ENCODE measurements at regions not wholly inside any gene's neighbourhood (a gene's known extent, or its start where the extent isn't known, plus 50 kb on each side); places are given as distances from the start of the nearest gene placed in this dataset.
"Not testable (repeated sequence)": the region's sequence is repeated elsewhere in the genome, so short reads cannot be mapped to it uniquely, and the experiment has no call there.

- DNase-seq: no peak
These were observed 1761.3 kb upstream of the IGFBP7 start for GRCh38 chr4:58871509-58871908.

- peak; percentile 12 for DNase-seq
These were observed 1738.8 kb upstream of the IGFBP7 start for GRCh38 chr4:58849026-58849425.

- no peak for DNase-seq
These were observed 1733.3 kb upstream of the IGFBP7 start for GRCh38 chr4:58843455-58843854.

- DNase-seq: no peak
These were observed 1722.9 kb upstream of the IGFBP7 start for GRCh38 chr4:58833126-58833525.

- no peak for DNase-seq
These were observed 1715.1 kb upstream of the IGFBP7 start for GRCh38 chr4:58825278-58825677.

GRCh38 chr4:58818560-58818959 lies 1708.4 kb upstream of the IGFBP7 start:
- DNase-seq: not testable (repeated sequence)

GRCh38 chr4:58809948-58810347 lies 1699.8 kb upstream of the IGFBP7 start:
- DNase-seq: no peak

- DNase-seq: no peak
These were observed 1699.2 kb upstream of the IGFBP7 start for GRCh38 chr4:58809366-58809765.

GRCh38 chr4:58808817-58809216 lies 1698.6 kb upstream of the IGFBP7 start:
- no peak for DNase-seq

- DNase-seq: no peak
These were observed 1697.8 kb upstream of the IGFBP7 start for GRCh38 chr4:58807843-58808615.

GRCh38 chr4:58776627-58777026 lies 1666.4 kb upstream of the IGFBP7 start:
- no peak for DNase-seq

- no peak for DNase-seq
These were observed 1657.4 kb upstream of the IGFBP7 start for GRCh38 chr4:58767598-58767997.

- DNase-seq: no peak
These were observed 1656.6 kb upstream of the IGFBP7 start for GRCh38 chr4:58766763-58767162.

- no peak for DNase-seq
These were observed 1651.4 kb upstream of the IGFBP7 start for GRCh38 chr4:58761563-58761962.

- DNase-seq: no peak
These were observed 1650.6 kb upstream of the IGFBP7 start for GRCh38 chr4:58760737-58761136.

GRCh38 chr4:58760100-58760499 lies 1649.9 kb upstream of the IGFBP7 start:
- no peak for DNase-seq

GRCh38 chr4:58749206-58749605 lies 1639.0 kb upstream of the IGFBP7 start:
- DNase-seq: peak; percentile 59

GRCh38 chr4:58740897-58741296 lies 1630.7 kb upstream of the IGFBP7 start:
- no peak for DNase-seq

GRCh38 chr4:58739275-58739674 lies 1629.1 kb upstream of the IGFBP7 start:
- DNase-seq: no peak

- no peak for DNase-seq
These were observed 1628.2 kb upstream of the IGFBP7 start for GRCh38 chr4:58738375-58738774.

GRCh38 chr4:58734030-58734674 lies 1624.0 kb upstream of the IGFBP7 start:
- DNase-seq: no peak

GRCh38 chr4:58732973-58733372 lies 1622.8 kb upstream of the IGFBP7 start:
- no peak for DNase-seq

- no peak for DNase-seq
These were observed 1613.8 kb upstream of the IGFBP7 start for GRCh38 chr4:58723954-58724353.

- no peak for DNase-seq
These were observed 1600.9 kb upstream of the IGFBP7 start for GRCh38 chr4:58711039-58711438.

- DNase-seq: no peak
These were observed 1578.4 kb upstream of the IGFBP7 start for GRCh38 chr4:58688568-58688967.

Data from NCI-H2029 (cell line).